Dermis blood vessel endothelial cell (primary cell): ENCODE measurements at regions not wholly inside any gene's neighbourhood (a gene's known extent, or its start where the extent isn't known, plus 50 kb on each side); places are given as distances from the start of the nearest gene placed in this dataset.

Experiments used
- DNase-seq: peaks from one replicate; pipeline ENCODE4 v3.0.0; 2010

- DNase-seq = no peak
Observed at GRCh38 chr7:46710927-46711326, 789.9 kb upstream of the IGFBP3 start.

GRCh38 chr7:46707973-46708372 lies 786.9 kb upstream of the IGFBP3 start:
- DNase-seq = no peak

GRCh38 chr7:46705386-46706255 lies 784.5 kb upstream of the IGFBP3 start:
- no peak for DNase-seq

GRCh38 chr7:46696741-46697140 lies 775.7 kb upstream of the IGFBP3 start:
- no peak for DNase-seq

- no peak for DNase-seq
Observed at GRCh38 chr7:46695051-46695708, 774.1 kb upstream of the IGFBP3 start.

- DNase-seq = no peak
Observed at GRCh38 chr7:46694058-46694457, 773.0 kb upstream of the IGFBP3 start.

GRCh38 chr7:46687203-46687602 lies 766.1 kb upstream of the IGFBP3 start:
- DNase-seq = no peak

- peak; percentile 42 for DNase-seq
Observed at GRCh38 chr7:46685051-46685450, 764.0 kb upstream of the IGFBP3 start.

GRCh38 chr7:46682836-46683624 lies 762.0 kb upstream of the IGFBP3 start:
- peak; percentile 4 for DNase-seq

GRCh38 chr7:46681865-46682503 lies 760.9 kb upstream of the IGFBP3 start:
- DNase-seq = no peak

- DNase-seq = no peak
Observed at GRCh38 chr7:46680147-46680546, 759.1 kb upstream of the IGFBP3 start.

GRCh38 chr7:46679671-46680070 lies 758.6 kb upstream of the IGFBP3 start:
- no peak for DNase-seq

- DNase-seq = no peak
Observed at GRCh38 chr7:46678421-46678820, 757.3 kb upstream of the IGFBP3 start.

GRCh38 chr7:46675456-46675855 lies 754.4 kb upstream of the IGFBP3 start:
- DNase-seq = no peak

GRCh38 chr7:46672861-46673260 lies 751.8 kb upstream of the IGFBP3 start:
- DNase-seq = no peak

- DNase-seq = no peak
Observed at GRCh38 chr7:46671108-46671769, 750.2 kb upstream of the IGFBP3 start.

- DNase-seq = no peak
Observed at GRCh38 chr7:46669028-46669427, 748.0 kb upstream of the IGFBP3 start.

- DNase-seq = no peak
Observed at GRCh38 chr7:46664453-46664852, 743.4 kb upstream of the IGFBP3 start.

GRCh38 chr7:46663025-46663424 lies 742.0 kb upstream of the IGFBP3 start:
- DNase-seq = no peak

GRCh38 chr7:46661431-46661830 lies 740.4 kb upstream of the IGFBP3 start:
- no peak for DNase-seq

GRCh38 chr7:46660402-46660980 lies 739.4 kb upstream of the IGFBP3 start:
- no peak for DNase-seq

GRCh38 chr7:46658281-46658680 lies 737.2 kb upstream of the IGFBP3 start:
- no peak for DNase-seq
